ENCODE measurements at regions not wholly inside any gene's neighbourhood (a gene's known extent, or its start where the extent isn't known, plus 50 kb on each side); places are given as distances from the start of the nearest gene placed in this dataset.

DNA sequence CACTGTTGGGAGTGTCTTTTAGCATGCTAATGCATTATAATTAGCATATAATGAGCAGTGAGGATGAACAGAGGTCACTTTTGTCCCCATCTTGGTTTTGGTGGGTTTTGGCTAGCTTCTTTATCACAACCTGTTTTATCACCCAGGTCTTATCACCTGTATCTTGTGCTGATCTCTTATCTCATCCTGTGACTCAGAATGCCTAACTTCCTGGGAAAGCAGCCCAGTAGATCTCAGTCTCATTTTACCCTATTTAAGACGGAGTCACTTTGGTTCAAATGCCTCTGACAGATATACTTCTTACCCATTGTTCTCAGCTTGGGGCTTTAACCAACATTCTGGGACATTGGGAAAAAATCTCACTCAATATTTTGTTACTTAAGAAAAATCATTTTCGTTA, 348.7 kb downstream of the PBX1 start:
- Histone ChIP-seq H4K20me1 (ENCODE audit: insufficient read depth) (no peaks in the 10 kb centered on the region), H3K4me2 (ENCODE audit: low read length) (no peak overlapping the region), H3K27me3 (ENCODE audit: insufficient read depth, low read depth, low read length) (no peaks in the 10 kb centered on the region), H3K4me3 (ENCODE audit: low read length) (no peak overlapping the region), H3K9ac (ENCODE audit: low read length) (no peak overlapping the region), H3K36me3 (ENCODE audit: insufficient read depth, low read length) (no peaks in the 10 kb centered on the region), H3F3A (ENCODE audit: insufficient read depth, low read length, poor library complexity, severe bottlenecking) (no peaks in the 10 kb centered on the region), H2AFZ (ENCODE audit: low read depth, low read length) (no peak overlapping the region), H3K9me2 (ENCODE audit: insufficient read depth, low read length) (no peaks in the 10 kb centered on the region), H3K9me3 (ENCODE audit: low read length) (no peaks in the 10 kb centered on the region), H3K79me2 (replicated peaks; ENCODE audit: insufficient read depth, low read length) (no peaks in the 10 kb centered on the region), H3K27ac (ENCODE audit: low read length) (no peak overlapping the region)
- TF ChIP-seq TAF1 (IDR thresholded peaks at IDR 0.05; ENCODE audit: low read depth) (no peak), EP300 (conservative IDR thresholded peaks at IDR 0.05; ENCODE audit: poor library complexity, severe bottlenecking) (no peak), SMC3 (conservative IDR thresholded peaks at IDR 0.05; ENCODE audit: poor library complexity) (no peak), POLR2AphosphoS5 (IDR thresholded peaks at IDR 0.05) (no peak), MXI1 (conservative IDR thresholded peaks at IDR 0.05; ENCODE audit: poor library complexity, severe bottlenecking) (no peak), EZH2 (IDR thresholded peaks at IDR 0.05; ENCODE audit: borderline replicate concordance, insufficient read depth, low read length, poor library complexity, severe bottlenecking) (no peak), RAD21 (conservative IDR thresholded peaks at IDR 0.05) (no peak)
- TF ChIP-seq, protein P1, sequence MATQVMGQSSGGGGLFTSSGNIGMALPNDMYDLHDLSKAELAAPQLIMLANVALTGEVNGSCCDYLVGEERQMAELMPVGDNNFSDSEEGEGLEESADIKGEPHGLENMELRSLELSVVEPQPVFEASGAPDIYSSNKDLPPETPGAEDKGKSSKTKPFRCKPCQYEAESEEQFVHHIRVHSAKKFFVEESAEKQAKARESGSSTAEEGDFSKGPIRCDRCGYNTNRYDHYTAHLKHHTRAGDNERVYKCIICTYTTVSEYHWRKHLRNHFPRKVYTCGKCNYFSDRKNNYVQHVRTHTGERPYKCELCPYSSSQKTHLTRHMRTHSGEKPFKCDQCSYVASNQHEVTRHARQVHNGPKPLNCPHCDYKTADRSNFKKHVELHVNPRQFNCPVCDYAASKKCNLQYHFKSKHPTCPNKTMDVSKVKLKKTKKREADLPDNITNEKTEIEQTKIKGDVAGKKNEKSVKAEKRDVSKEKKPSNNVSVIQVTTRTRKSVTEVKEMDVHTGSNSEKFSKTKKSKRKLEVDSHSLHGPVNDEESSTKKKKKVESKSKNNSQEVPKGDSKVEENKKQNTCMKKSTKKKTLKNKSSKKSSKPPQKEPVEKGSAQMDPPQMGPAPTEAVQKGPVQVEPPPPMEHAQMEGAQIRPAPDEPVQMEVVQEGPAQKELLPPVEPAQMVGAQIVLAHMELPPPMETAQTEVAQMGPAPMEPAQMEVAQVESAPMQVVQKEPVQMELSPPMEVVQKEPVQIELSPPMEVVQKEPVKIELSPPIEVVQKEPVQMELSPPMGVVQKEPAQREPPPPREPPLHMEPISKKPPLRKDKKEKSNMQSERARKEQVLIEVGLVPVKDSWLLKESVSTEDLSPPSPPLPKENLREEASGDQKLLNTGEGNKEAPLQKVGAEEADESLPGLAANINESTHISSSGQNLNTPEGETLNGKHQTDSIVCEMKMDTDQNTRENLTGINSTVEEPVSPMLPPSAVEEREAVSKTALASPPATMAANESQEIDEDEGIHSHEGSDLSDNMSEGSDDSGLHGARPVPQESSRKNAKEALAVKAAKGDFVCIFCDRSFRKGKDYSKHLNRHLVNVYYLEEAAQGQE (IDR thresholded peaks at IDR 0.05; ENCODE audit: borderline replicate concordance): no peak
- TF ChIP-seq, protein P2, sequence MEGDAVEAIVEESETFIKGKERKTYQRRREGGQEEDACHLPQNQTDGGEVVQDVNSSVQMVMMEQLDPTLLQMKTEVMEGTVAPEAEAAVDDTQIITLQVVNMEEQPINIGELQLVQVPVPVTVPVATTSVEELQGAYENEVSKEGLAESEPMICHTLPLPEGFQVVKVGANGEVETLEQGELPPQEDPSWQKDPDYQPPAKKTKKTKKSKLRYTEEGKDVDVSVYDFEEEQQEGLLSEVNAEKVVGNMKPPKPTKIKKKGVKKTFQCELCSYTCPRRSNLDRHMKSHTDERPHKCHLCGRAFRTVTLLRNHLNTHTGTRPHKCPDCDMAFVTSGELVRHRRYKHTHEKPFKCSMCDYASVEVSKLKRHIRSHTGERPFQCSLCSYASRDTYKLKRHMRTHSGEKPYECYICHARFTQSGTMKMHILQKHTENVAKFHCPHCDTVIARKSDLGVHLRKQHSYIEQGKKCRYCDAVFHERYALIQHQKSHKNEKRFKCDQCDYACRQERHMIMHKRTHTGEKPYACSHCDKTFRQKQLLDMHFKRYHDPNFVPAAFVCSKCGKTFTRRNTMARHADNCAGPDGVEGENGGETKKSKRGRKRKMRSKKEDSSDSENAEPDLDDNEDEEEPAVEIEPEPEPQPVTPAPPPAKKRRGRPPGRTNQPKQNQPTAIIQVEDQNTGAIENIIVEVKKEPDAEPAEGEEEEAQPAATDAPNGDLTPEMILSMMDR (IDR thresholded peaks at IDR 0.05; ENCODE audit: poor library complexity, severe bottlenecking): no peak

DNA sequence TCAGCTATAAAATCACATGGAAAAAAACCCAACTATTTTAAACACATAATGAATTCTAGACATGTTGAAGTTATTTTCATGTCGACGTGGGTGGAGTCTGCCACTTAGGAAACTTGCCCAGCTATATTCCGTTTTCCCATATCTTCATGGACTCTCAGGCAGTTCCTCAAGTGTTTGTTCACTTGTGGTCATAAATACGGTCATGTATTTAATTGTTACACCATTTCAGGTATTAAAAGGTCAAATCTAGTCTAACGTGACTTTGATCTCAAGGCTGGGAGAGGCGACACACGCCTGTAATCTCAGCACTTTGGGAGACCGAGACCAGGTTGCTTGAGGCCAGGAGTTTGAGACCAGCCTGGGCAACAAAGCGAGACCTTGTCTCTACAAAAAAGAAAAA, 346.9 kb downstream of the PBX1 start:
- no peak overlapping the region for H3K9ac ChIP-seq (ENCODE audit: low read length)

More for the DNA sequence above, 346.9 kb downstream of the PBX1 start:
- no peaks in the 10 kb centered on the region for H3K9me2 ChIP-seq (ENCODE audit: insufficient read depth, low read length)
- H3K4me3 ChIP-seq (ENCODE audit: low read length): no peak overlapping the region
- H3K27me3 ChIP-seq (ENCODE audit: insufficient read depth, low read depth, low read length): no peaks in the 10 kb centered on the region
- no peaks in the 10 kb centered on the region for H3F3A ChIP-seq (ENCODE audit: insufficient read depth, low read length, poor library complexity, severe bottlenecking)
- H3K36me3 ChIP-seq (ENCODE audit: insufficient read depth, low read length): no peaks in the 10 kb centered on the region
- no peaks in the 10 kb centered on the region for H3K79me2 ChIP-seq (replicated peaks; ENCODE audit: insufficient read depth, low read length)
- no peaks in the 10 kb centered on the region for H3K9me3 ChIP-seq (ENCODE audit: low read length)
- H3K4me2 ChIP-seq (ENCODE audit: low read length): no peak overlapping the region
- H3K27ac ChIP-seq (ENCODE audit: low read length): no peak overlapping the region
- no peaks in the 10 kb centered on the region for H4K20me1 ChIP-seq (ENCODE audit: insufficient read depth)
- TF ChIP-seq MXI1 (conservative IDR thresholded peaks at IDR 0.05; ENCODE audit: poor library complexity, severe bottlenecking) (no peak), SMC3 (conservative IDR thresholded peaks at IDR 0.05; ENCODE audit: poor library complexity) (no peak), EZH2 (IDR thresholded peaks at IDR 0.05; ENCODE audit: borderline replicate concordance, insufficient read depth, low read length, poor library complexity, severe bottlenecking) (no peak), TAF1 (IDR thresholded peaks at IDR 0.05; ENCODE audit: low read depth) (no peak), EP300 (conservative IDR thresholded peaks at IDR 0.05; ENCODE audit: poor library complexity, severe bottlenecking) (no peak), POLR2AphosphoS5 (IDR thresholded peaks at IDR 0.05) (no peak), RAD21 (conservative IDR thresholded peaks at IDR 0.05) (no peak)
- TF ChIP-seq, protein P2 (IDR thresholded peaks at IDR 0.05; ENCODE audit: poor library complexity, severe bottlenecking): no peak
- TF ChIP-seq, protein P1 (IDR thresholded peaks at IDR 0.05; ENCODE audit: borderline replicate concordance): no peak
- no peak overlapping the region for H2AFZ ChIP-seq (ENCODE audit: low read depth, low read length)
